Loucy (cell line): ENCODE measurements at regions not wholly inside any gene's neighbourhood (a gene's known extent, or its start where the extent isn't known, plus 50 kb on each side); places are given as distances from the start of the nearest gene placed in this dataset.

Source experiments
- H2AFZ ChIP-seq: fragments of 200-600 bp; sonication (generic); 2 replicates; pipeline ENCODE4 v1.6.0; 2016; ENCODE audit warnings: antibody characterized with exemption, mild to moderate bottlenecking, low read length, moderate library complexity
- H3F3A ChIP-seq: fragments of 200-600 bp; 2 replicates; pipeline ENCODE4 v1.6.0; 2016; ENCODE audit warnings: antibody characterized with exemption, low read depth, mild to moderate bottlenecking
- H3K27me3 ChIP-seq: fragments of 200-600 bp; sonication (generic); 2 replicates; pipeline ENCODE4 v1.6.1; 2014; ENCODE audit warnings: low read length, mild to moderate bottlenecking; ENCODE audit not compliant: insufficient read depth, poor library complexity, severe bottlenecking
- H3K36me3 ChIP-seq: fragments of 200-600 bp; sonication (generic); 2 replicates; pipeline ENCODE4 v1.6.1; 2016; ENCODE audit warnings: low read length; ENCODE audit not compliant: insufficient read depth
- H3K4me1 ChIP-seq: fragments of 200-600 bp; sonication (generic); 2 replicates; pipeline ENCODE4 v1.5.1; 2014; ENCODE audit warnings: low read length, mild to moderate bottlenecking; ENCODE audit not compliant: insufficient read depth, poor library complexity, severe bottlenecking
- H3K4me2 ChIP-seq: fragments of 200-600 bp; sonication (generic); 2 replicates; pipeline ENCODE4 v1.6.0; 2014; ENCODE audit warnings: antibody characterized with exemption, low read length, low read depth, mild to moderate bottlenecking; ENCODE audit not compliant: poor library complexity, severe bottlenecking
- H3K4me3 ChIP-seq: fragments of 200-600 bp; sonication (generic); 2 replicates; pipeline ENCODE4 v1.5.1; 2014; ENCODE audit warnings: low read length, mild to moderate bottlenecking, mixed read lengths; ENCODE audit not compliant: poor library complexity, severe bottlenecking
- H3K79me2 ChIP-seq: fragments of 200-600 bp; sonication (generic); 2 replicates; pipeline ENCODE4 v1.6.1; 2014; ENCODE audit warnings: low read length; ENCODE audit not compliant: insufficient read depth
- H3K9ac ChIP-seq: fragments of 200-600 bp; sonication (generic); 2 replicates; pipeline ENCODE4 v1.6.0; 2014; ENCODE audit warnings: mild to moderate bottlenecking, low read depth, low read length, moderate library complexity; ENCODE audit not compliant: poor library complexity, severe bottlenecking
- H3K9me2 ChIP-seq: fragments of 200-600 bp; sonication (generic); replicated peaks from 2 replicates; pipeline ENCODE4 v1.6.1; 2016; ENCODE audit warnings: low read depth, low read length, mixed read lengths
- H3K9me3 ChIP-seq: fragments of 200-600 bp; sonication (generic); 2 replicates; pipeline ENCODE4 v1.6.1; 2014; ENCODE audit warnings: mild to moderate bottlenecking, antibody characterized with exemption, low read length, low read depth; ENCODE audit not compliant: insufficient read depth
- H4K20me1 ChIP-seq: fragments of 200-600 bp; sonication (generic); 2 replicates; pipeline ENCODE4 v1.6.0; 2014; ENCODE audit warnings: antibody characterized with exemption, low read length, mild to moderate bottlenecking; ENCODE audit not compliant: insufficient read depth, poor library complexity, severe bottlenecking
- CTCF ChIP-seq: fragments of 200-600 bp; sonication (generic); conservative IDR thresholded peaks from 2 replicates; pipeline ENCODE4 v1.5.1; 2014; ENCODE audit warnings: mild to moderate bottlenecking, antibody characterized with exemption, low read length
- EZH2phosphoT487 ChIP-seq: fragments of 200-600 bp; IDR thresholded peaks from 2 replicates; pipeline ENCODE4 v1.6.1; 2018; ENCODE audit warnings: antibody characterized with exemption, mild to moderate bottlenecking, moderate library complexity, borderline replicate concordance

GRCh38 chr3:117399311-117400078 is 689.9 kb downstream of the TUSC7 start:
- no peaks in the 10 kb centered on the region for H3K79me2 ChIP-seq
- H3K36me3 ChIP-seq: no peaks in the 10 kb centered on the region
- no peaks in the 10 kb centered on the region for H4K20me1 ChIP-seq
- TF ChIP-seq CTCF (no peak), EZH2phosphoT487 (no peak)
- no peak overlapping the region for H3K4me2 ChIP-seq
- H3K4me3 ChIP-seq: no peak overlapping the region
- no peaks in the 10 kb centered on the region for H3F3A ChIP-seq
- H3K9me2 ChIP-seq: no peaks in the 10 kb centered on the region
- no peak overlapping the region for H2AFZ ChIP-seq
- no peaks in the 10 kb centered on the region for H3K27me3 ChIP-seq
- no peaks in the 10 kb centered on the region for H3K4me1 ChIP-seq
- no peak overlapping the region for H3K9ac ChIP-seq
- H3K9me3 ChIP-seq: no peaks in the 10 kb centered on the region

- Histone ChIP-seq H3K36me3 (no peaks in the 10 kb centered on the region), H3K9ac (no peak overlapping the region), H3K4me1 (no peaks in the 10 kb centered on the region), H3K4me2 (no peak overlapping the region), H3K4me3 (no peak overlapping the region), H3K9me2 (no peaks in the 10 kb centered on the region), H3K79me2 (no peaks in the 10 kb centered on the region), H4K20me1 (no peaks in the 10 kb centered on the region), H2AFZ (no peak overlapping the region), H3K9me3 (no peaks in the 10 kb centered on the region), H3K27me3 (no peaks in the 10 kb centered on the region), H3F3A (no peaks in the 10 kb centered on the region)
- no peak for TF ChIP-seq EZH2phosphoT487
- no peak for TF ChIP-seq CTCF
Measured at GRCh38 chr3:117400303-117400702, 690.7 kb downstream of the TUSC7 start.

- H3K4me2 ChIP-seq: no peak overlapping the region
Measured at GRCh38 chr3:117404141-117404540, 694.6 kb downstream of the TUSC7 start.

More at GRCh38 chr3:117404141-117404540, 694.6 kb downstream of the TUSC7 start:
- no peak overlapping the region for H3K4me3 ChIP-seq
- no peaks in the 10 kb centered on the region for H3F3A ChIP-seq
- no peak for TF ChIP-seq EZH2phosphoT487
- no peak for TF ChIP-seq CTCF
- no peaks in the 10 kb centered on the region for H3K9me2 ChIP-seq
- no peaks in the 10 kb centered on the region for H3K36me3 ChIP-seq
- H3K27me3 ChIP-seq: no peaks in the 10 kb centered on the region
- no peak overlapping the region for H3K9ac ChIP-seq
- no peaks in the 10 kb centered on the region for H3K79me2 ChIP-seq
- no peaks in the 10 kb centered on the region for H3K4me1 ChIP-seq
- H3K9me3 ChIP-seq: no peaks in the 10 kb centered on the region
- H2AFZ ChIP-seq: no peak overlapping the region
- H4K20me1 ChIP-seq: no peaks in the 10 kb centered on the region
